Transverse colon (tissue), 4 donors: ENCODE measurements at regions not wholly inside any gene's neighbourhood (a gene's known extent, or its start where the extent isn't known, plus 50 kb on each side); places are given as distances from the start of the nearest gene placed in this dataset.

Experiments
- DNase-seq: peaks from one replicate; pipeline ENCODE4 v3.0.0-alpha.2; 2019
- H3K27ac ChIP-seq, 4 donors: fragments of 200-600 bp; sonication (generic); 2 replicates each; pipeline ENCODE4 v1.5.1; 2016 to 2018; ENCODE audit warnings: inconsistent platforms in 4 of 4
- H3K27me3 ChIP-seq: fragments of 200-600 bp; sonication (generic); 2 replicates; pipeline ENCODE4 v1.5.1; 2017; ENCODE audit warnings: inconsistent platforms
- H3K36me3 ChIP-seq, 4 donors: fragments of 200-600 bp; sonication (generic); 2 replicates each; pipeline ENCODE4 v1.5.1; 2017 to 2019; ENCODE audit warnings: inconsistent platforms in 4 of 4
- H3K4me1 ChIP-seq, 4 donors: fragments of 200-600 bp; sonication (generic); 2 replicates each; pipeline ENCODE4 v1.5.1; 2017 to 2020; ENCODE audit warnings: inconsistent platforms in 4 of 4
- H3K4me3 ChIP-seq, 4 donors: fragments of 200-600 bp; sonication (generic); 1 replicate in 1 of 4; 2 replicates in 3 of 4; pipeline versions ENCODE4 v1.5.1 to v1.6.1; 2017 to 2019; ENCODE audit warnings: inconsistent platforms in 4 of 4
- H3K9me3 ChIP-seq, 2 donors: fragments of 200-600 bp; sonication (generic); 2 replicates each; pipeline ENCODE4 v1.5.1; 2017 to 2019; ENCODE audit warnings: inconsistent platforms in 2 of 2
- EP300 ChIP-seq: sonication (generic); formaldehyde crosslinking; IDR thresholded peaks from one replicate; pipeline ENCODE4 v1.6.1; 2017; ENCODE audit warnings: antibody characterized with exemption, low read depth
- POLR2A ChIP-seq: fragments of 450-650 bp; IDR thresholded peaks from one replicate; pipeline ENCODE4 v1.6.1; 2016; ENCODE audit warnings: antibody characterized with exemption, mild to moderate bottlenecking, moderate library complexity
- POLR2AphosphoS5 ChIP-seq, 3 donors: sonication (generic); formaldehyde crosslinking; IDR thresholded peaks; one replicate each; pipeline ENCODE4 v1.6.1; 2016; ENCODE audit warnings: antibody characterized with exemption in 3 of 3
- WGBS, 2 donors: methylation state at CpG; one replicate each; pipeline ENCODE4 v1.1.5; 2018; ENCODE audit warnings: low coverage in 1 of 2; 5-methylcytosine and 5-hydroxymethylcytosine counted together
- in situ Hi-C, 4 donors: fragments of 200-750 bp; cut with MboI; loops; one replicate each; pipeline versions ENCODE4 v1.15.0 to v1.15.1; 2017; ENCODE audit warnings: low sequenced_read_pairs in 3 of 4, low pct_ligation_motif_present in 1 of 4, low pct_unique_long_range_greater_than_20kb in 1 of 4
- intact Hi-C: fragments of 100-400 bp; cut with DNase I; formaldehyde crosslinking; loops from one replicate; pipeline ENCODE4 v1.15.1; 2023; ENCODE audit warnings: low total_unique reads
- TF ChIP-seq, protein P1 (sequence below), 5 experiments: fragments of 200-600 bp in 3 of 5; fragments of 450-650 bp in 2 of 5; sonication (generic) in 3 of 5; IDR thresholded peaks; 1 replicate in 2 of 5; 2 replicates in 3 of 5; pipeline ENCODE4 v1.5.1; 2016 to 2017; ENCODE audit warnings: antibody characterized with exemption in 5 of 5, inconsistent platforms in 3 of 5, mild to moderate bottlenecking in 2 of 5, moderate library complexity in 1 of 5

DNA sequence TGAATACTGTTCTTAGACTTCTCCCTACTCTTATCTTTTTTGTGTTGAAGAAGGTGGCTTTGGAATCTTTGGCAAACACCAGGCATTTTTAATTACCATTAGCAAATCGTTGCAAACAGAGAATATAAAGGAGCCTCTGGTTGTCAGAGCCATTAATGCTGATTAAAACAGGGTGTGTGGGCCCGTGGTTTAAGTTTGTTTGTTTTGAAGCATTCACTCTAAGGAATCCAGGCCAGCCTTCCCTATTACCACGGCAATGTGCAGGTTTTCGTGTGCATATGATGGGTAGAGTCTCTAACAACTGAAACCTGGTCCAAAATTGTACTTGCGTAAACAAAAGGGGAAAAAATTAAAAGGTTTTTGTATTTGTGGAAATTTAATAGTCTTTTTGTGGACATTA, 141.2 kb upstream of the GMNC start:
- in situ Hi-C loops (no loop called here), intact Hi-C loops (no loop called here)
- Histone ChIP-seq H3K36me3 (no peaks in the 10 kb centered on the region), H3K27me3 (no peaks in the 10 kb centered on the region), H3K4me1 (no peaks in the 10 kb centered on the region), H3K9me3 (no peaks in the 10 kb centered on the region), H3K27ac (no peak overlapping the region), H3K4me3 (no peak overlapping the region)
- no peak for DNase-seq
- TF ChIP-seq POLR2A (no peak), EP300 (no peak), POLR2AphosphoS5 (IDR thresholded peaks at IDR 0.05) (no peak)
- TF ChIP-seq, protein P1, sequence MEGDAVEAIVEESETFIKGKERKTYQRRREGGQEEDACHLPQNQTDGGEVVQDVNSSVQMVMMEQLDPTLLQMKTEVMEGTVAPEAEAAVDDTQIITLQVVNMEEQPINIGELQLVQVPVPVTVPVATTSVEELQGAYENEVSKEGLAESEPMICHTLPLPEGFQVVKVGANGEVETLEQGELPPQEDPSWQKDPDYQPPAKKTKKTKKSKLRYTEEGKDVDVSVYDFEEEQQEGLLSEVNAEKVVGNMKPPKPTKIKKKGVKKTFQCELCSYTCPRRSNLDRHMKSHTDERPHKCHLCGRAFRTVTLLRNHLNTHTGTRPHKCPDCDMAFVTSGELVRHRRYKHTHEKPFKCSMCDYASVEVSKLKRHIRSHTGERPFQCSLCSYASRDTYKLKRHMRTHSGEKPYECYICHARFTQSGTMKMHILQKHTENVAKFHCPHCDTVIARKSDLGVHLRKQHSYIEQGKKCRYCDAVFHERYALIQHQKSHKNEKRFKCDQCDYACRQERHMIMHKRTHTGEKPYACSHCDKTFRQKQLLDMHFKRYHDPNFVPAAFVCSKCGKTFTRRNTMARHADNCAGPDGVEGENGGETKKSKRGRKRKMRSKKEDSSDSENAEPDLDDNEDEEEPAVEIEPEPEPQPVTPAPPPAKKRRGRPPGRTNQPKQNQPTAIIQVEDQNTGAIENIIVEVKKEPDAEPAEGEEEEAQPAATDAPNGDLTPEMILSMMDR (IDR thresholded peaks at IDR 0.05): no peak
- WGBS, 2 donors: 42 to 56% methylated on average over 5 of the region's 5 CpGs

DNA sequence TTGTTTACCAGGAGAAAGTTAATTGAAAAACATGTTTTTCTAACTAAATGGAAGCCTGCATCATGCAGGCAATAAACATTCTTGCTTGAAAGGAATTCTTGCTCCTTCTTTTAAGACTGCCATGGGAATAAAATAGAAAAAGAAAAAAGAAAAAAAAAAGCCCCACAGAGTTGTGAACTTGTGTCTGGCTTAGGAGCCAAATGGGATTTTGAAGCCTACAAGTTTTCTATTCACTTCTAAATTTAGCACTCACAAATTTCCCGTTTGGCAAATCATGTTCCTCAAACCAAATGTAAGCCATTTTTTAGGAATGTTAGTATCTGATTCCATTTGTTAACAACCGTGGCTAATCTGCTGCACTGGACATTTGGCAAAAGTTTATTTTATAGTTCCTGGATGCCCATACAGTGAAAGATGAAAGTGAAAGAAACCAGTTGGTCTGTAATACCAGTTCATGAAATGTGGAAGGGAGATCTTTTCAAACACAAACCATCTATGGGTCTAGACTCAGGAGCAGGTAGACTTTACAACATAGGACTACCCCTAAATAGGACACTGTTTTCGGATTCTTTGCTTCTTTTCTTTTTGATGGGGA, 133.8 kb upstream of the GMNC start:
- DNase-seq: no peak
- TF ChIP-seq POLR2A: no peak
- no peak for TF ChIP-seq EP300
- TF ChIP-seq, protein P1 (IDR thresholded peaks at IDR 0.05): no peak
- TF ChIP-seq POLR2AphosphoS5 (IDR thresholded peaks at IDR 0.05): no peak
- Histone ChIP-seq H3K27me3 (no peaks in the 10 kb centered on the region), H3K36me3 (no peaks in the 10 kb centered on the region), H3K9me3 (no peaks in the 10 kb centered on the region), H3K27ac (no peak overlapping the region), H3K4me1 (no peaks in the 10 kb centered on the region), H3K4me3 (no peak overlapping the region)
- 29 to 38% methylated on average over 3 of the region's 3 CpGs for WGBS, 2 donors
- in situ Hi-C loops: no loop called here
- intact Hi-C loops: no loop called here

DNA sequence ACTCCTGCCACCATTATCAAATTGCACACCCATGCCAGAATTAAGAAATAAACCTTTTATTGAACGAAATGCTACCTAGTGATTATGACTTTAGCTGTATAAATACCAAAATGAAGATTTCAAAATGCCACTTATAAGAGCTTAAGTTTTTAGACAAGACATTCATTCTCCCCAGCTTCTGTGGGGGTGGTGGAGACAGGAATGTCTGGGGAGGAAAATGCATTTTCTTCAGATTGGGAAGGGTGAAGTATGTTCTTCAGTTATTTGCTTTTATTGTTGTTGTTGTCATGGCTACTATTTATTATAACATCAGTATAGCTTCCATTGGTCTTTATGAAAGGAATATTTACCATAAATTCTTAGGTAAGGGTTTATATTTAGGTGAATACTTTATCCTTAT, 132.7 kb upstream of the GMNC start:
- TF ChIP-seq POLR2A (no peak), EP300 (no peak), POLR2AphosphoS5 (IDR thresholded peaks at IDR 0.05) (no peak)
- TF ChIP-seq, protein P1 (IDR thresholded peaks at IDR 0.05): no peak
- no peaks in the 10 kb centered on the region for H3K9me3 ChIP-seq
- no peaks in the 10 kb centered on the region for H3K27me3 ChIP-seq
- H3K4me1 ChIP-seq: no peaks in the 10 kb centered on the region
- no peak overlapping the region for H3K4me3 ChIP-seq
- no peak for DNase-seq
- intact Hi-C loops (no loop called here), in situ Hi-C loops (no loop called here)
- WGBS, 2 donors: 18 to 52% methylated on average over 1 of the region's 1 CpG
- no peaks in the 10 kb centered on the region for H3K36me3 ChIP-seq
- no peak overlapping the region for H3K27ac ChIP-seq

DNA sequence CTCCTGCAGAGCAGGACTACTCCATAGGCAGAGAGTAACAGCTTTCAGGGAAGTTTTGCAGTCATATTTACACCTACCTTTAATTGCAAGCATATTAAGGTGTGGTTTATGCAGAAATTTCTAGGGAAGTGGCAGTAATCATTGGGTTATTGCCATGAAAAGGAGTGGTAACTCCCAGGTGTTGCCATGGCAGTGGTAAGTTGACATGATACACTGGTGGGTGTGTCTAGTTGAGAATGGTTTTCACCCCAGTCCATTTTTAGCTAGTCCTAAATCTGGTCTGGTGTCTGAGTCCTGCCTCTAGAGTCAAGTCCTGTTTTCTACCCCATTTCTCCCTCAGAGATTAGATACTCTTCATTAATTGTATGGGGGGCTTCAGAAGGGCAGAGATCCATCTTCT, 128.4 kb upstream of the GMNC start:
- in situ Hi-C loops (no loop called here), intact Hi-C loops (no loop called here)
- H3K27me3 ChIP-seq: no peaks in the 10 kb centered on the region
- DNase-seq: no peak
- no peak for TF ChIP-seq EP300
- TF ChIP-seq POLR2AphosphoS5 (IDR thresholded peaks at IDR 0.05): no peak
- TF ChIP-seq, protein P1 (IDR thresholded peaks at IDR 0.05): no peak
- no peak for TF ChIP-seq POLR2A
- no peak overlapping the region for H3K27ac ChIP-seq
- H3K4me1 ChIP-seq: no peaks in the 10 kb centered on the region
- H3K36me3 ChIP-seq: no peaks in the 10 kb centered on the region
- peaks cover 0 to 5% of the 10 kb centered on the region in 2 donors for H3K9me3 ChIP-seq
- no peak overlapping the region for H3K4me3 ChIP-seq
